OCI-LY3 (cell line): ENCODE measurements at regions not wholly inside any gene's neighbourhood (a gene's known extent, or its start where the extent isn't known, plus 50 kb on each side); places are given as distances from the start of the nearest gene placed in this dataset.

Experiments
- H2AFZ ChIP-seq: fragments of 200-600, 300-600 bp; shearing (Covaris generic); 2 replicates; pipeline ENCODE4 v1.6.0; 2014; ENCODE audit warnings: antibody characterized with exemption, low read depth, low read length
- H3K27ac ChIP-seq: fragments of 200-600, 300-600 bp; sonication (generic); 2 replicates; pipeline ENCODE4 v1.5.1; 2014; ENCODE audit warnings: mild to moderate bottlenecking, low read length, moderate library complexity, mixed read lengths
- H3K27me3 ChIP-seq: fragments of 200-600, 300-600 bp; sonication (generic); 2 replicates; pipeline ENCODE4 v1.6.1; 2014; ENCODE audit warnings: low read depth, low read length, mixed read lengths
- H3K36me3 ChIP-seq: fragments of 200-600, 300-600 bp; sonication (generic); replicated peaks from 2 replicates; pipeline ENCODE3; 2014; ENCODE audit warnings: low read depth, low read length, mixed read lengths
- H3K4me1 ChIP-seq: fragments of 300-600, 200-600 bp; sonication (generic); 2 replicates; pipeline ENCODE4 v1.6.1; 2014; ENCODE audit warnings: low read length, mixed read lengths
- H3K4me2 ChIP-seq: fragments of 200-600, 300-600 bp; sonication (generic); 2 replicates; pipeline ENCODE4 v1.6.1; 2014; ENCODE audit warnings: low read length, mixed read lengths
- H3K4me3 ChIP-seq: fragments of 300-600, 200-600 bp; sonication (generic); 2 replicates; pipeline ENCODE4 v1.5.1; 2014; ENCODE audit warnings: antibody characterized with exemption, mild to moderate bottlenecking, low read length, moderate library complexity
- H3K79me2 ChIP-seq: fragments of 300-600, 200-600 bp; shearing (Covaris generic); 2 replicates; pipeline ENCODE4 v1.6.1; 2014; ENCODE audit warnings: mild to moderate bottlenecking, low read length, mixed read lengths
- H3K9ac ChIP-seq: fragments of 300-600, 200-600 bp; shearing (Covaris generic); 2 replicates; pipeline ENCODE4 v1.6.0; 2014; ENCODE audit warnings: mild to moderate bottlenecking, low read length, moderate library complexity
- H3K9me3 ChIP-seq: fragments of 200-600, 300-600 bp; shearing (Covaris generic); 2 replicates; pipeline ENCODE4 v1.6.1; 2014; ENCODE audit warnings: low read length, mixed read lengths; ENCODE audit not compliant: insufficient read depth
- H4K20me1 ChIP-seq: fragments of 200-600, 300-600 bp; sonication (generic); 2 replicates; pipeline ENCODE4 v1.6.1; 2016; ENCODE audit warnings: low read length, mixed read lengths; ENCODE audit not compliant: insufficient read depth
- EZH2phosphoT487 ChIP-seq: fragments of 200-600 bp; shearing (Covaris generic); IDR thresholded peaks from 2 replicates; pipeline ENCODE4 v1.6.1; 2018; ENCODE audit warnings: antibody characterized with exemption, mixed run types, low read depth
- TF ChIP-seq, protein P1 (sequence below): fragments of 200-600, 300-600 bp; sonication (generic); IDR thresholded peaks from 2 replicates; pipeline ENCODE4 v1.5.1; 2014; ENCODE audit warnings: antibody characterized with exemption, low read length, low read depth

DNA sequence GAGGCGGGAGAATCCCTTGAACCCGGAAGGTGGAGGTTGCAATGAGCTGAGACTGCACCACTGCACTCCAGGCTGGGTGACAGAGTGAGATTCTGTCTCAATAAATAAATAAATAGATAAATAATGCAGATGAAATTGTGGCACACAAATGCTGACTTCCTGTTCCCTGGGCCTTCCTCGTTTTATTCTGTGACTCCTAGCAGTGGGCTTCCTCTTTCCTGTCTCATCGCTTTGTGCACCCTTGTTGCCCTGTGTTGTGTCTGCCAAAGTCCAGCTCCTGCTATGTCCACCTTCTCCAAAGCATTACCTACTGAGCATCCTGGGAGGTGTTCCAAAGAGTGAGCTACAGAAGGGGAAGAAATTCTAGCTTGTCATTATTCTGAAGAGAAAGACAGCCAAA, 100.2 kb upstream of the TIAM2 start:
- Histone ChIP-seq H4K20me1 (no peaks in the 10 kb centered on the region), H3K9ac (no peak overlapping the region), H2AFZ (no peak overlapping the region), H3K9me3 (no peaks in the 10 kb centered on the region), H3K4me2 (no peak overlapping the region), H3K79me2 (no peaks in the 10 kb centered on the region), H3K27me3 (no peaks in the 10 kb centered on the region), H3K36me3 (no peaks in the 10 kb centered on the region), H3K27ac (no peak overlapping the region), H3K4me3 (no peak overlapping the region), H3K4me1 (no peaks in the 10 kb centered on the region)
- TF ChIP-seq, protein P1, sequence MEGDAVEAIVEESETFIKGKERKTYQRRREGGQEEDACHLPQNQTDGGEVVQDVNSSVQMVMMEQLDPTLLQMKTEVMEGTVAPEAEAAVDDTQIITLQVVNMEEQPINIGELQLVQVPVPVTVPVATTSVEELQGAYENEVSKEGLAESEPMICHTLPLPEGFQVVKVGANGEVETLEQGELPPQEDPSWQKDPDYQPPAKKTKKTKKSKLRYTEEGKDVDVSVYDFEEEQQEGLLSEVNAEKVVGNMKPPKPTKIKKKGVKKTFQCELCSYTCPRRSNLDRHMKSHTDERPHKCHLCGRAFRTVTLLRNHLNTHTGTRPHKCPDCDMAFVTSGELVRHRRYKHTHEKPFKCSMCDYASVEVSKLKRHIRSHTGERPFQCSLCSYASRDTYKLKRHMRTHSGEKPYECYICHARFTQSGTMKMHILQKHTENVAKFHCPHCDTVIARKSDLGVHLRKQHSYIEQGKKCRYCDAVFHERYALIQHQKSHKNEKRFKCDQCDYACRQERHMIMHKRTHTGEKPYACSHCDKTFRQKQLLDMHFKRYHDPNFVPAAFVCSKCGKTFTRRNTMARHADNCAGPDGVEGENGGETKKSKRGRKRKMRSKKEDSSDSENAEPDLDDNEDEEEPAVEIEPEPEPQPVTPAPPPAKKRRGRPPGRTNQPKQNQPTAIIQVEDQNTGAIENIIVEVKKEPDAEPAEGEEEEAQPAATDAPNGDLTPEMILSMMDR: no peak
- TF ChIP-seq EZH2phosphoT487: no peak

GRCh38 chr6:154895841-154896240, 99.3 kb upstream of the TIAM2 start:
- H3K27ac ChIP-seq: no peak overlapping the region
- H3K9ac ChIP-seq: no peak overlapping the region
- no peaks in the 10 kb centered on the region for H4K20me1 ChIP-seq
- no peaks in the 10 kb centered on the region for H3K4me1 ChIP-seq
- H3K27me3 ChIP-seq: no peaks in the 10 kb centered on the region
- H3K4me3 ChIP-seq: no peak overlapping the region
- H3K79me2 ChIP-seq: no peaks in the 10 kb centered on the region
- TF ChIP-seq, protein P1: no peak
- TF ChIP-seq EZH2phosphoT487: no peak
- no peak overlapping the region for H2AFZ ChIP-seq
- no peak overlapping the region for H3K4me2 ChIP-seq
- no peaks in the 10 kb centered on the region for H3K36me3 ChIP-seq
- H3K9me3 ChIP-seq: no peaks in the 10 kb centered on the region

- Histone ChIP-seq H3K4me2 (no peak overlapping the region), H3K27me3 (no peaks in the 10 kb centered on the region), H3K27ac (no peak overlapping the region), H4K20me1 (no peaks in the 10 kb centered on the region), H3K36me3 (no peaks in the 10 kb centered on the region), H3K9me3 (no peaks in the 10 kb centered on the region), H2AFZ (no peak overlapping the region), H3K79me2 (no peaks in the 10 kb centered on the region), H3K9ac (no peak overlapping the region), H3K4me3 (no peak overlapping the region), H3K4me1 (peaks cover 7% of the 10 kb centered on the region)
- TF ChIP-seq EZH2phosphoT487: no peak
- TF ChIP-seq, protein P1: no peak
Measured at GRCh38 chr6:154898821-154899220, 96.3 kb upstream of the TIAM2 start.

- Histone ChIP-seq H3K27ac (no peak overlapping the region), H2AFZ (no peak overlapping the region), H3K36me3 (no peaks in the 10 kb centered on the region), H3K9me3 (no peaks in the 10 kb centered on the region), H4K20me1 (no peaks in the 10 kb centered on the region), H3K4me2 (no peak overlapping the region), H3K4me3 (no peak overlapping the region), H3K79me2 (no peaks in the 10 kb centered on the region), H3K4me1 (peaks cover 7% of the 10 kb centered on the region), H3K27me3 (no peaks in the 10 kb centered on the region), H3K9ac (no peak overlapping the region)
- TF ChIP-seq, protein P1: no peak
- TF ChIP-seq EZH2phosphoT487: no peak
Measured at GRCh38 chr6:154899824-154900463, 95.2 kb upstream of the TIAM2 start.
